HUDEP-2 (cell line): ENCODE measurements at regions not wholly inside any gene's neighbourhood (a gene's known extent, or its start where the extent isn't known, plus 50 kb on each side); places are given as distances from the start of the nearest gene placed in this dataset.
"Not testable (repeated sequence)": the region's sequence is repeated elsewhere in the genome, so short reads cannot be mapped to it uniquely, and the experiment has no call there.

Source experiments
- DNase-seq, 76 experiments: peaks; one replicate each; lab custom pipeline; 2025; ENCODE audit not compliant: unreplicated experiment in 76 of 76; lab: John Stamatoyannopoulos, UW

- no peak for DNase-seq
Measured at GRCh38 chrX:148259990-148260389, 240.4 kb upstream of the AFF2 start.

DNA sequence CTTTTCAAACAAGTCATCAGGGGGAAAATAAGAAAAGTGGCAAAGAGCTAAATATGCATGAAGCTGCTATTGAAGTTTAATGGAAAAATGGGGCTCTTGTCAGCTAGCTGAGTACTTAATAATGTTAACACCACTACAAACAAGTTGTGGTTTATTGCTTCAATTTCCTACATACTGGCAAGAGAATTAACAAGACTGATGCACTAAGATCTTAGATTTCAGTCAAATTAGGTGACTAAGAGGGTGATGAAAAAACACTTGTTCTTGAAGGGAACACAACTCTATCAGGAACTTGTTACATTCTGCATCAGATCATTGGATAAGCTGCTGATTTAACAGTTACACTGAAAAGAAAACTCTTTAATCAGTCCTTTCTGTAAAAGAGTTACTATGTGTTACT is 234.6 kb upstream of the AFF2 start:
- DNase-seq, result no peak

DNA sequence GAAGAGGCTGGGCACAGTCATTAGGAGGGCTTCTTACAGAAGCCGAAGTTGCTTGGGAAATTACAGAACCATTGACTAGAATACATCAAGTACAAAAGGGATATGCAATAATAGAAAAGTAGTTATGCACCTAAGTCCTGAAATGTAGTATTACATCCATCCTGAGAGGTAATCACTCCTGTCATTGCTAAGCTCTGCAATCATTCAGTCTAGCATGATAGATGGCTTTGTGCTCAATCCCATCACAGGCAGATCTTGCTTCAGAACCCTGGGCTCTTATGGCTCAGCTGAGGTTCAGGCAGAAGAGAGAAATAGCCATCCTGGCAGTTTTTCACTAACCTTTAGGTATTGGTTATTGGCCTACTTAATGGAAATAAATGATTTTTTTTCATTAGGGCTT is 231.7 kb upstream of the AFF2 start:
- DNase-seq, result no peak

DNA sequence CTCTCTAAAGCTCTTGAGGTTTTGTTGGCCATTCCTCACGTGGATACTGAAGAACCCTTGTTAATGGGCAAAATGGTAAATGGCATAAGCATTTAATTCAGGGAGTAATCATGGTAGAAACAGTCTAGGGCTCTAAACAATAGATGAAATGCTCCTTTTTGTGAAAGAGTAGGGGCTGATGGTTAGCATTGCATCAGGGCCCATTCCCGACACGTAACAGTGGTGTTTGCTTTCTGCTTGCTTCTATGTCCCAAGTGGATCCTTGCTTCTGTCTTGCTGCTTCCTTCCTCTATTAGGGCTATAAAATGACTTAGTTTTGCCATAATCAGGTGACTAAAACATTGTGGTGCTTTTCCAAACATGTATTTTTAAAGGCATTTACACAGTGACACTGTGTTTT is 230.9 kb upstream of the AFF2 start:
- no peak for DNase-seq

GRCh38 chrX:148270499-148270898 is 229.9 kb upstream of the AFF2 start:
- no peak for DNase-seq

GRCh38 chrX:148271263-148271662 is 229.2 kb upstream of the AFF2 start:
- no peak for DNase-seq

DNA sequence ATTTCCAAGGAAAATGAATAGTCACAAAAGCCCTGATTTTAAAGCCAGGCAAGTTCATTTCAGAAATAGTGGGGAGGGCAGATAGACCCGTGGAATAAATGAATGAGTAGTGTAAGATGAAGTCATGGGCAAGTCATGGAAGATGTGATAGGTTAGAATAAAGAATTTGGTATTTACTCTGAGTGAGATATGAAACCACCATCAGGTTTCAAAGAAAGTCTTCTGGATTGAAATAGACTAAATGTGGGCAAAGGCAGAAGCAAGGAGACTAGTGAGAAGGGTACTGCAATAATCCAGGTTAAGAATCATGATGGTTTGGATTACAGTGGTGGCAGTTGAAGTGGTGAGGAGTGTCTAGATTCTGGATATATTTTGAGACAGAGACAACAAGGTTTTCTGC is 218.5 kb upstream of the AFF2 start:
- no peak for DNase-seq

- no peak for DNase-seq
Measured at GRCh38 chrX:148282504-148282903, 217.9 kb upstream of the AFF2 start.

- DNase-seq, result no peak
Measured at GRCh38 chrX:148284056-148284455, 216.4 kb upstream of the AFF2 start.

DNA sequence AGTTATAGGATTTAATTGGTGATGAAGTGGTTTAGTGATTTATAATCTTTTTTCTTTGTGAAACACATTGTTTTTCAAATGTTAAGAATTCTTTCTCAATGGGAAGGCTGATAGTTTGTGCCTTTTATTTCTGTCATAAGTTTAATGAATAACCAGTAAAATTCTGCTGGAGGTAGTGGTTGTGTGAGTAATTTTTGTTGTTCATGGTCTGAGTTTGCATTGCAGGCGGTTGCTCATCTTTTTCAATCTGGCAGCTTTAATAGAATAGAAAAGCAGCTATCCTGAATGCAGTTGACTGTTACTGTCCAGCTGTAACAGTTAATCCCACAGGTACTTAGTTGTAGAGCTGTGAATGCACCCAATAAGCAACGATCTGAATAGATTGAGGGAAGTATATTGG is 215.6 kb upstream of the AFF2 start:
- DNase-seq, result no peak

DNA sequence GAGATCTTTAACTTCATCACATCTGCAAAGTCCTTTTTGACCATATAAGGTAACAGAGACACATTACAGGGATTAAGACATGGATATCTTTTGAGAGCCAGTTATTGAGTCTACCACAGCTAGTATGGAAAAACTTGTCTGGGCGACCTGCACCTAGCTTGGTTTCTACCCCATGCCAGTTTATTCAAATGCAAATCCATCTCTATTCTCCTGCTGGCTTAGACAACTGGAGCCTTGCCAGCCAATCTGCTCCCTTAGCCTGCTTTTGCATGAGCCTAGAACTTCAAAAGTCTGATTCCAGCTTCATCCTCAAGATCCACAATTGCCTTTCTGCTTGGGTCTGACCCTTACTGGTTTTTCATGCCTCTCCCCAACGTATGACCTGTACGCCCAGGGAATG is 212.0 kb upstream of the AFF2 start:
- DNase-seq, result no peak

- DNase-seq, result no peak
Measured at GRCh38 chrX:148290041-148290440, 210.4 kb upstream of the AFF2 start.

DNA sequence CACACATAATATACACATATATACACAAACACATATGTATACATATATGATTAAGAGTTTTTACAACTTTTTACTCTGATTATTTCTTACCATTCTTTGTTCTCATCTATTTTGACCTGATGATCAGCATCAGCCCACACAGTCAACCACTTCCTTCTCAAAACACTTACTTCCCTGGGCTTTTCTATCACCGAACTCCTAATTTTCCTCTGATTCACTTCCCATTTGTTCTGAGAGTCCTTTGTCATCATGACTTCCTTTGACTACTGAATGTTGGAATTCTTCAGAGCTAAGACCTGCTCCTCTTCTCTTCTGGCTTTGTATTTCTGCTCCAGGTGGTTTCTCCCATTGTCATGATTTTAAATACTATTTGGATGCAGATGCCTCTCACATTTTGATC is 209.5 kb upstream of the AFF2 start:
- no peak for DNase-seq

DNA sequence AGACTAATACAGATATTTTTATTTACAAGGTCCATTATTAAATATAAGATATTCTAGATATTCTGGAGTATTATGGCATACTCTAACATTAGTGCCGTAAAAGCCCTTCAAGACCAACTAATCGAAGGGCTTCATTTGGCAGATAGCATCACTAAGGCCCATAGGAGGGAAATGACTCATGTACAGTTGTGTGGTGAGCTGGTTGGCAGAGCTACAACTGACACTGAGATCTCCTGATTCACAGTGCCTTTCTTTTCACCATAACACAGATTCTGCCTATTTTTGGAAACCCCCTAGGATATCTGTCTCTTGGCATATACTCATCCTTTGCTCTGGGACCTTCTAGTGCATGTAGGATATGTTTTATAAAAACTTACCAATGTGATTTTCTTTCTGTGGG is 201.7 kb upstream of the AFF2 start:
- DNase-seq, result peak in 3 of 76 experiments; percentile 0 to 25 (median 2)

DNA sequence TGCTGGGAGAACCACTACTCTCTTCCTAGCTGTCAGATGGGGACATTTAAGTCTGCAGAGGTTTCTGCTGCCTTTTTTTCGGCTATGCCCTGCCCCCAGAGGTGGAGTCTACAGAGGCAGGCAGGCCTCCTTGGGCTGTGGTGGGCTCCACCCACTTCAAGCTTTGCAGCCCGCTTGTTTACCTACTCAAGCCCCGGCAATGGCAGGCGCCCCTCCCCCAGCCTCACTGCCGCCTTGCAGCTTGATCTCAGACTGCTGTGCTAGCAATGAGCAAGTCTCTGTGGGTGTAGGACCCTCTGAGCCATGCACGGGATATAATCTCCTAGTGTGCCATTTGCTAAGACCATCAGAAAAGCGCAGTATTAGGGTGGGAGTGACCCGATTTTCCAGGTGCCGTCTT is 195.2 kb upstream of the AFF2 start:
- DNase-seq, result not testable (repeated sequence)

GRCh38 chrX:148309413-148309812 is 191.0 kb upstream of the AFF2 start:
- DNase-seq, result no peak

DNA sequence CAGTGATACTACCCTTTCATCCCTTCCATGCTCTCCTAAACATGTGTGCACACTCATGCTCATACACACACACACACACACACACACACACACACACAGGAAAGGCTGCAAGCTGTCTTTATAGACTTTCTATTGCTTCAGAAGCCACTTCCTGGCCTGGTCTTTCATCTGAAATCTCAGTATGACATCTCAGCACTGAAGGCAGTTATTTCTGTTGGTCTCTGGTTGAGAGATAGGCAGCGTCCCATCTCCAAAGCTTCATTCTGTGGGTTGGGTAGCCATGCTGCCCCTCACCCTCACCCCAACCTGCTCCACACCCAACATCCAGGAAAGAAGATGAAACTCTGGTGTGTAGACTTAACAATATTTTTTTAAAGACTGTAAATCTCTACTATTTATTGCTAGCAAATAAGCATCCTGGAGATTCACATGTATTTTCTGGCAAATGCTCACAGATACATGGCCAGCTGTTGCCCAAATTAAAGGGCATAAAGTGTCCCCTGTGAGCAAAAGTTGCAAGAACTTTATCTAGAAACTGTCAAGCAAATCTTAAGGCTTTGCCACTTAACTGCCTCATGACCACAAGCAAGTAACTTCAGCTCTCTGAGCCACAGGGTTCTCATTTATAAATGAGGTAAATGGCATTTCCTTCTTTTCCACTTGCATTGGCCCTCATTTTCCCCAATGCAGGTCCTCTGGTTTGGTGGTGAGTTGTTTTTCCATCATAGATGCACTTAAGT is 189.8 kb upstream of the AFF2 start:
- peak in 3 of 76 experiments; percentile 0 to 9 (median 2) for DNase-seq

- DNase-seq, result no peak
Measured at GRCh38 chrX:148311544-148311943, 188.9 kb upstream of the AFF2 start.

DNA sequence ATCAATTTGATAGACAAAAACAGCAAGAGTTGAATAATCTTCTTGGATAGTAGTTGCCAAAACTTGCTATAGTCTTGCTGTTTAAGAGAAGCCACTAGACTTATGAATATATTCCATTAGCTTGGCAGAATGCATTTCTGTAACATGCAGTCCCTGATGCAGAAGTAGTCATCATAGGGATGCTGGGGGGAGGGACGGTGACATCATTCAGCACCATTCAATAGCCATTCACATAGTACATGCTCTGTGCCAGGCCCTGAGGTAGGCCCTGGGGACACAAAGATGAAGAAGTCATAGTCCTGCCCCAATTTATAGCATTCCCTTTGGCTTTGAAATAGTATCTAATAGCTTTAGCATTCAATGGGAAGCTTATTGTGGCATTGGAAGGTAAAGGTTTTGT is 185.5 kb upstream of the AFF2 start:
- DNase-seq, result no peak

- DNase-seq, result no peak
Measured at GRCh38 chrX:148316446-148316845, 184.0 kb upstream of the AFF2 start.

DNA sequence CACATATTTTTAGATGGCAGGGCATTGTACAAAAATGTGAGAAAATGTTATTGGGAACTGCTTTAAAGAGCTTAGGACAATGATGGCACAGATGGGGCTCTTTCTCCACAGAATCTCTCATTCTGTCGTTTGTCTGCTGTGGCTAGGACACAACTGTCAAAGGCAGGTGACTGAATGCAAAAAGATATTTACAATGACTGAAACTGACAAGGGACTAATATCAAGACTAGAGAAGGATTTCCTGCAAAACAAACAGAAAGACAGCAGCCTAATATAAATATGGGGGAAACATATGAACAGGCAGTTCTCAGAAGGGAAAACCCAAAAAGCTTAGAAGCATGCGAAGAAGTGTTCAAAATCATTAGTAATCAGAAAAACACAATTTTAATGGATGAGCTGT is 177.5 kb upstream of the AFF2 start:
- DNase-seq, result no peak

- no peak for DNase-seq
Measured at GRCh38 chrX:148333989-148334388, 166.4 kb upstream of the AFF2 start.

DNA sequence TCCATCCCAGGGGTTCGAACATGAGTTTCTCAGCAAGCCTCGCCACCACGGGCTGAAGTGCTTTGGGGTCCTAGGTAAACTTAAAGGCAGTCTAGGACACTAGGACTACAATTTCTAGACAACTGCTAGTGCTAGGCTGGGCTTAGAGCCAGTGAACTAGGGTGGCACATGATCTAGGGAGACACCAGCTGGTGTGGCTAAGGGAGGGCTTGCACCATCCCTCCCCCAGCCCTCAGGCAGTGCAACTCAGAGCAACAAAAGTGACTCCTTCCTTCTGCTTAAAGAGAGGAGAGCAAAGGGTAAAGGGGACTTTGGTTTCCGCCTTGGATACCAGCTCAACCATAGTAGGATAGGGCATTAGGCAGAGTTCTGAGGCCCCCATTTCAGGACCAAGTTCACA is 162.5 kb upstream of the AFF2 start:
- DNase-seq, result no peak
